ENCODE measurements at regions not wholly inside any gene's neighbourhood (a gene's known extent, or its start where the extent isn't known, plus 50 kb on each side); places are given as distances from the start of the nearest gene placed in this dataset.

DNA sequence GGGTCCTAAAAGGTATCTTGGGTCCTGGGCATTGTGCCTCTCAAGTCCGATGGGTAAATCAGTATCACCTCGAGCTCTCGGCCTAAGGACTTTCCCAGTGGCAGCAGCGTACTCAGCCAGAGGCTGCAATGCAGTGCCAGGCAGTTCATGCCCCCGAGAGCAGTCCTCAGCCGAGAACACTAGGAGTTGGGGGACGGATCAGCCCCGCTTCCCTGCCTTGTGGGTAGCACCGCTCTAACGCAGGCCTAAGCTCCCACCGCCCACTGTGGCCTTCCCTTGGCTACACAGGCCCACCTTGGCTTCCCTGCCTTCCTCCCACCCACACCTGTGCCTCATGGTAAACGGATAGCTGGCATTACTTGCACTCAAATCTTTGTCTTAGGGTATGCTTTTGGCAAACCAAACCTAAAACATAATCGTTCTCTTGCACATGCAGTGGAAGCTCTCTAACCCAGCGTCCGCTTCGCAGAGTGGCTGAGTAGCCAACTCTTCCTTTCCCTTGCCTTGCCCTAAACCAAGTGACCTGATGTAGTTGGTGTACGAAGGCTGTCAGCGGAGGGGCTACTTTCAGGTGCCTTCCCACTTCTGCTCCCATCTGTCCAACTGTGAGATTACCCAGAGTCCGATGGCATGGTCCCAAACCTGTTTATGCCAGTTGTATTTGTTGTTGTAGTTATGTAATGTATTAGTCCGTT, 73.2 kb upstream of the CHST15 start:
- DNase-seq: no peak
- Histone ChIP-seq H3K36me3 (ENCODE audit: control insufficient read depth in 1 of 2, insufficient read depth in 2 of 2, low read length in 2 of 2) (no peaks in the 10 kb centered on the region), H3K27ac (ENCODE audit: low read depth, low read length) (no peak overlapping the region), H3K4me1 (ENCODE audit: control insufficient read depth in 1 of 2, insufficient read depth in 2 of 2, low read length in 2 of 2) (no peaks in the 10 kb centered on the region), H2AK5ac (ENCODE audit: low read length) (no peak overlapping the region), H3K4me2 (ENCODE audit: low read length) (no peak overlapping the region), H3K79me2 (ENCODE audit: control insufficient read depth, insufficient read depth, low read length, poor library complexity) (no peaks in the 10 kb centered on the region), H2BK12ac (ENCODE audit: low read length) (no peak overlapping the region), H2BK120ac (ENCODE audit: insufficient read depth, low read length, poor library complexity) (no peak overlapping the region), H3K4me3 (ENCODE audit: low read depth, low read length) (peak overlapping the region; percentile 44), H3K4ac (ENCODE audit: low read depth, low read length) (no peak overlapping the region), H4K8ac (ENCODE audit: low read depth, low read length) (no peak overlapping the region), H3K27me3 (ENCODE audit: insufficient read depth, low read length) (no peaks in the 10 kb centered on the region), H3K18ac (ENCODE audit: low read length) (no peak overlapping the region), H3K14ac (ENCODE audit: low read length) (no peak overlapping the region), H3K79me1 (ENCODE audit: low read length) (no peaks in the 10 kb centered on the region), H3K9ac (ENCODE audit: low read length) (no peak overlapping the region), H3K9me3 (ENCODE audit: insufficient read depth, low read depth, low read length) (no peaks in the 10 kb centered on the region), H4K12ac (ENCODE audit: low read depth, low read length) (no peak overlapping the region), H3K23ac (ENCODE audit: low read length) (no peak overlapping the region), H4K91ac (ENCODE audit: low read depth, low read length) (no peak overlapping the region), H2AFZ (ENCODE audit: insufficient read depth, low read length, poor library complexity) (no peak overlapping the region), H2BK5ac (ENCODE audit: low read depth, low read length, poor library complexity) (no peak overlapping the region)
- no CpG with 5 or more reads among the region's 20 CpGs for WGBS (ENCODE audit: extremely low coverage, insufficient coverage, insufficient read length)

DNA sequence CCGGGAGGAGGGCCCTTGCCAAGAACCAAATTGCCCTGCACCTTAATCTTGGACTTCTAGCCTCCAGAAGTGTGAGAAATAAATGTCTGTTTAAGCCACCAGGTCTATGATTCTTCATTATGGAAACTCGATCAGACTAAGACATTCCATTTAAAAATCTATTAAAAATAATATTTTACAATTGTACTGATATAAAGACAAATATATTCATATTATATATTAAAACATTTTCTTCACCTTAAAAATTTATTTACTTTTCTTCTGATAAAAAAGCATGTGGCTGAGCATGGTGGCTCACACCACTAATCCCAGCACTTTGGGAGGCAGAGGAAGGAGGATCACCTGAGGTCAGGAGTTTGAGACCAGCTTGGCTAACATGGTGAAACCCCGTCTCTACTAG, 72.4 kb upstream of the CHST15 start:
- Histone ChIP-seq H3K4me3 (ENCODE audit: low read depth, low read length) (no peak overlapping the region), H3K27me3 (ENCODE audit: insufficient read depth, low read length) (no peaks in the 10 kb centered on the region), H3K27ac (ENCODE audit: low read depth, low read length) (no peak overlapping the region), H3K79me2 (ENCODE audit: control insufficient read depth, insufficient read depth, low read length, poor library complexity) (no peaks in the 10 kb centered on the region), H3K14ac (ENCODE audit: low read length) (no peak overlapping the region), H3K4ac (ENCODE audit: low read depth, low read length) (no peak overlapping the region), H4K8ac (ENCODE audit: low read depth, low read length) (no peak overlapping the region), H2AK5ac (ENCODE audit: low read length) (no peak overlapping the region), H4K12ac (ENCODE audit: low read depth, low read length) (no peak overlapping the region), H3K4me2 (ENCODE audit: low read length) (no peak overlapping the region), H3K4me1 (ENCODE audit: control insufficient read depth in 1 of 2, insufficient read depth in 2 of 2, low read length in 2 of 2) (no peaks in the 10 kb centered on the region), H3K23ac (ENCODE audit: low read length) (no peak overlapping the region), H3K9me3 (ENCODE audit: insufficient read depth, low read depth, low read length) (no peaks in the 10 kb centered on the region), H3K79me1 (ENCODE audit: low read length) (no peaks in the 10 kb centered on the region), H4K91ac (ENCODE audit: low read depth, low read length) (no peak overlapping the region), H3K36me3 (ENCODE audit: control insufficient read depth in 1 of 2, insufficient read depth in 2 of 2, low read length in 2 of 2) (no peaks in the 10 kb centered on the region), H2BK5ac (ENCODE audit: low read depth, low read length, poor library complexity) (no peak overlapping the region), H3K9ac (ENCODE audit: low read length) (no peak overlapping the region), H2BK12ac (ENCODE audit: low read length) (no peak overlapping the region), H2BK120ac (ENCODE audit: insufficient read depth, low read length, poor library complexity) (no peak overlapping the region), H3K18ac (ENCODE audit: low read length) (no peak overlapping the region), H2AFZ (ENCODE audit: insufficient read depth, low read length, poor library complexity) (no peak overlapping the region)
- DNase-seq: no peak
- WGBS (ENCODE audit: extremely low coverage, insufficient coverage, insufficient read length): no CpG with 5 or more reads among the region's 3 CpGs

DNA sequence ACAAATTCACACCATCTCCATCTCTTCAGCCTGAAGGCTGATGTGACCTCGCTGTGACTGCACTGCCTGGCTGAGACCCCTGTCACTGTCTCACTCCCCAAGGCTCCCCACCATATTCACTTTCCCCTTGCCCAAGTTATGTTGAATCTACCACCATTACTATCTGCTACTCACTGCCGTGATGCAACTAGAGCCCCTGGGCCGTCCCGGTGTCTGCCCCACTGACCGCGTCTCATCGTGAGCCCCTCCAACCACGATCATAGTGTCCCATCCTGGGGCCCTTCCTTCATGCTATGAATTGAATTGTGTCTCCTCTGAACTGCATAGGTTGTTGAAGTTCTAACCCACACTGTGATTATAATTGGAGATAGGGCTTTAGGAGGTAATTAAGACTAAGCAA, 71.9 kb upstream of the CHST15 start:
- Histone ChIP-seq H3K36me3 (ENCODE audit: control insufficient read depth in 1 of 2, insufficient read depth in 2 of 2, low read length in 2 of 2) (no peaks in the 10 kb centered on the region), H2BK120ac (ENCODE audit: insufficient read depth, low read length, poor library complexity) (no peak overlapping the region), H3K27me3 (ENCODE audit: insufficient read depth, low read length) (peaks cover 2% of the 10 kb centered on the region), H2BK12ac (ENCODE audit: low read length) (no peak overlapping the region), H4K8ac (ENCODE audit: low read depth, low read length) (no peak overlapping the region), H2AFZ (ENCODE audit: insufficient read depth, low read length, poor library complexity) (no peak overlapping the region), H3K9ac (ENCODE audit: low read length) (no peak overlapping the region), H3K79me1 (ENCODE audit: low read length) (no peaks in the 10 kb centered on the region), H3K9me3 (ENCODE audit: insufficient read depth, low read depth, low read length) (no peaks in the 10 kb centered on the region), H3K4me2 (ENCODE audit: low read length) (no peak overlapping the region), H3K23ac (ENCODE audit: low read length) (no peak overlapping the region), H3K14ac (ENCODE audit: low read length) (no peak overlapping the region), H4K12ac (ENCODE audit: low read depth, low read length) (no peak overlapping the region), H4K91ac (ENCODE audit: low read depth, low read length) (no peak overlapping the region), H3K4me1 (ENCODE audit: control insufficient read depth in 1 of 2, insufficient read depth in 2 of 2, low read length in 2 of 2) (no peaks in the 10 kb centered on the region), H3K79me2 (ENCODE audit: control insufficient read depth, insufficient read depth, low read length, poor library complexity) (no peaks in the 10 kb centered on the region), H2BK5ac (ENCODE audit: low read depth, low read length, poor library complexity) (no peak overlapping the region), H2AK5ac (ENCODE audit: low read length) (no peak overlapping the region), H3K4me3 (ENCODE audit: low read depth, low read length) (no peak overlapping the region), H3K4ac (ENCODE audit: low read depth, low read length) (no peak overlapping the region), H3K18ac (ENCODE audit: low read length) (no peak overlapping the region), H3K27ac (ENCODE audit: low read depth, low read length) (no peak overlapping the region)
- no peak for DNase-seq
- no CpG with 5 or more reads among the region's 8 CpGs for WGBS (ENCODE audit: extremely low coverage, insufficient coverage, insufficient read length)

DNA sequence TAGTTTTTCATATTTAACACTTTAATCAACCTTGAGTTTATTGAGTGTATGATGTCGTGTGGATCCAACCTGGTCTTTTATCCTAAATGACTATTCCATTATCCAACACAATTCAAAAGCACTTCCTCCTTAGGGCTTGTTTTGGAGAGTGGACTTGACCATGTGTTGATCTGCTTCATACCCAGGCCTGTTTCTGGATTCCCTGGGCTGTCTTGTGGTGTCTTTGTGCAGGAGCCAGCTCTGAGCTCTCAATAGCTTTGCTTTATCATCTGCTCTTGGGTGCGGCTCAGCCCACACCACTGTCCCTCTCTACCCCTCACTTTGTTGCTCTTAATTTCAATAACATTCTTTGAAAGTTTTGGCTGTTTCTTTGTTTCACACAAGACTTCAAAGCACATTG, 70.9 kb upstream of the CHST15 start:
- Histone ChIP-seq H3K27me3 (ENCODE audit: insufficient read depth, low read length) (peaks cover 4% of the 10 kb centered on the region), H3K18ac (ENCODE audit: low read length) (no peak overlapping the region), H3K4me2 (ENCODE audit: low read length) (no peak overlapping the region), H3K9ac (ENCODE audit: low read length) (no peak overlapping the region), H3K36me3 (ENCODE audit: control insufficient read depth in 1 of 2, insufficient read depth in 2 of 2, low read length in 2 of 2) (no peaks in the 10 kb centered on the region), H2AK5ac (ENCODE audit: low read length) (no peak overlapping the region), H3K4me1 (ENCODE audit: control insufficient read depth in 1 of 2, insufficient read depth in 2 of 2, low read length in 2 of 2) (peaks cover 0 to 3% of the 10 kb centered on the region in 2 experiments), H2AFZ (ENCODE audit: insufficient read depth, low read length, poor library complexity) (no peak overlapping the region), H3K4ac (ENCODE audit: low read depth, low read length) (no peak overlapping the region), H4K8ac (ENCODE audit: low read depth, low read length) (no peak overlapping the region), H3K9me3 (ENCODE audit: insufficient read depth, low read depth, low read length) (no peaks in the 10 kb centered on the region), H3K23ac (ENCODE audit: low read length) (no peak overlapping the region), H2BK120ac (ENCODE audit: insufficient read depth, low read length, poor library complexity) (no peak overlapping the region), H3K79me2 (ENCODE audit: control insufficient read depth, insufficient read depth, low read length, poor library complexity) (no peaks in the 10 kb centered on the region), H3K14ac (ENCODE audit: low read length) (no peak overlapping the region), H3K4me3 (ENCODE audit: low read depth, low read length) (no peak overlapping the region), H3K27ac (ENCODE audit: low read depth, low read length) (no peak overlapping the region), H2BK5ac (ENCODE audit: low read depth, low read length, poor library complexity) (no peak overlapping the region), H2BK12ac (ENCODE audit: low read length) (no peak overlapping the region), H4K91ac (ENCODE audit: low read depth, low read length) (no peak overlapping the region), H4K12ac (ENCODE audit: low read depth, low read length) (no peak overlapping the region), H3K79me1 (ENCODE audit: low read length) (no peaks in the 10 kb centered on the region)
- no CpG with 5 or more reads among the region's 2 CpGs for WGBS (ENCODE audit: extremely low coverage, insufficient coverage, insufficient read length)
- DNase-seq: no peak
